ENCODE measurements at regions not wholly inside any gene's neighbourhood (a gene's known extent, or its start where the extent isn't known, plus 50 kb on each side); places are given as distances from the start of the nearest gene placed in this dataset.

DNA sequence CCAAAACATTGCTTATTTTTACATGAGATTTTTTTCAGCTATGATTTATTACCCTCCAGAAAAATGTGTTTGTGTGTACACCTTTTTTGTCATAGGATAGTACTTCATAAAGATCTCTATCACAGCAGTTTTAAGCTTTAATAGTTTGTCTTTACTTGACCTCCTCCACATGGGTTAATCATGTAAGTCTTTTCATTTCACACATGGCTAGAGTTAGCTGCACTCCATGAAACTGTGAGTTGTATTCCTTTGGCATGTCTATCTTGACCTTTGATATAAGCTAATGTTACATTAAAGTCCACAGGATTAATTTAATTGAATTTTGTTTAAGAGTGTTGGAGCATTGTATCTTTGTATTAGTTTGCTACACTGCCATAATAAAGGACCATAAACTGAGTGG is 217.1 kb downstream of the OTOL1 start:
- Histone ChIP-seq H4K20me1 (ENCODE audit: low read length) (no peaks in the 10 kb centered on the region), H3K27me3 (ENCODE audit: low read length) (peaks cover 6% of the 10 kb centered on the region; the same call in 1 of the 2 replicates), H3K36me3 (ENCODE audit: low read depth, low read length) (no peaks in the 10 kb centered on the region), H3K4me3 (ENCODE audit: low read length) (no peak overlapping the region), H3K79me2 (ENCODE audit: low read length) (no peaks in the 10 kb centered on the region), H3K9me2 (replicated peaks; ENCODE audit: low read length) (no peaks in the 10 kb centered on the region), H3K9ac (ENCODE audit: low read length) (no peak overlapping the region), H3F3A (ENCODE audit: low read length, unreplicated experiment) (no peaks in the 10 kb centered on the region), H3K9me3 (ENCODE audit: low read length) (no peaks in the 10 kb centered on the region), H3K4me2 (ENCODE audit: low read length) (no peak overlapping the region), H3K4me1 (ENCODE audit: insufficient read depth, low read length) (no peaks in the 10 kb centered on the region), H2AFZ (ENCODE audit: low read length) (no peak overlapping the region), H3K27ac (ENCODE audit: low read length) (no peak overlapping the region)
- TF ChIP-seq EZH2phosphoT487 (IDR thresholded peaks at IDR 0.05; ENCODE audit: borderline replicate concordance, low read length) (no peak), EZH2 (IDR thresholded peaks at IDR 0.05; ENCODE audit: low read length, unreplicated experiment) (no peak)
- TF ChIP-seq, protein P1, sequence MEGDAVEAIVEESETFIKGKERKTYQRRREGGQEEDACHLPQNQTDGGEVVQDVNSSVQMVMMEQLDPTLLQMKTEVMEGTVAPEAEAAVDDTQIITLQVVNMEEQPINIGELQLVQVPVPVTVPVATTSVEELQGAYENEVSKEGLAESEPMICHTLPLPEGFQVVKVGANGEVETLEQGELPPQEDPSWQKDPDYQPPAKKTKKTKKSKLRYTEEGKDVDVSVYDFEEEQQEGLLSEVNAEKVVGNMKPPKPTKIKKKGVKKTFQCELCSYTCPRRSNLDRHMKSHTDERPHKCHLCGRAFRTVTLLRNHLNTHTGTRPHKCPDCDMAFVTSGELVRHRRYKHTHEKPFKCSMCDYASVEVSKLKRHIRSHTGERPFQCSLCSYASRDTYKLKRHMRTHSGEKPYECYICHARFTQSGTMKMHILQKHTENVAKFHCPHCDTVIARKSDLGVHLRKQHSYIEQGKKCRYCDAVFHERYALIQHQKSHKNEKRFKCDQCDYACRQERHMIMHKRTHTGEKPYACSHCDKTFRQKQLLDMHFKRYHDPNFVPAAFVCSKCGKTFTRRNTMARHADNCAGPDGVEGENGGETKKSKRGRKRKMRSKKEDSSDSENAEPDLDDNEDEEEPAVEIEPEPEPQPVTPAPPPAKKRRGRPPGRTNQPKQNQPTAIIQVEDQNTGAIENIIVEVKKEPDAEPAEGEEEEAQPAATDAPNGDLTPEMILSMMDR (conservative IDR thresholded peaks at IDR 0.05; ENCODE audit: low read depth, low read length): no peak
- intact Hi-C loops (cut with micrococcal nuclease): no loop called here
- POLR2A ChIA-PET (ENCODE audit: unreplicated experiment): no interaction called here
- CTCF ChIA-PET: no interaction called here
- BruUV-seq (replicated peaks): no TSS peak
- DNase-seq (no peak), ATAC-seq (no peak)

DNA sequence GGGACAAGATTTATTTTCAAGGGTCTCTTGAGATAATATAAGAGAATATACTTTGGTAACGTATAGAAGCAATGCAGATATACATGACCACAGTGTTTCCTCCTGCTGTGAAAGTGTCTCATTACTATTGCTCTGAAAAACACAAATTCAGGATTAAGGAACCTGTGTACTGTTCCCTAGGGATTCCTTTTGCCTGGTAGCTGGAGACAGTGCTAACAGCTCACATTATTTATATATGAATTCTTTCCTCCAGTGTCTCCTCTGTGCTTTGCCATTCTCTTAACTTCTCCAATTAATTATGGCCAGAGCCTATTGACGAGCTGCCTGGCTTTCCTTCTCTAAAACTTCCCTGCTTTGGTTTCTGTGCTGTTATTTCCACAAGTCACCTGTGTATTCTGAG is 235.4 kb downstream of the OTOL1 start:
- Histone ChIP-seq H3K79me2 (ENCODE audit: low read length) (no peaks in the 10 kb centered on the region), H3K36me3 (ENCODE audit: low read depth, low read length) (no peaks in the 10 kb centered on the region), H3K4me3 (ENCODE audit: low read length) (no peak overlapping the region), H3K9ac (ENCODE audit: low read length) (no peak overlapping the region), H3K27ac (ENCODE audit: low read length) (no peak overlapping the region), H3K9me2 (replicated peaks; ENCODE audit: low read length) (no peaks in the 10 kb centered on the region), H3F3A (ENCODE audit: low read length, unreplicated experiment) (no peaks in the 10 kb centered on the region), H3K4me2 (ENCODE audit: low read length) (no peak overlapping the region), H2AFZ (ENCODE audit: low read length) (no peak overlapping the region), H3K27me3 (ENCODE audit: low read length) (peaks cover 23% of the 10 kb centered on the region; the same call in 1 of the 2 replicates), H3K9me3 (ENCODE audit: low read length) (no peaks in the 10 kb centered on the region), H3K4me1 (ENCODE audit: insufficient read depth, low read length) (no peaks in the 10 kb centered on the region), H4K20me1 (ENCODE audit: low read length) (no peaks in the 10 kb centered on the region)
- DNase-seq: no peak
- CTCF ChIA-PET: no interaction called here
- no peak for ATAC-seq
- TF ChIP-seq EZH2 (IDR thresholded peaks at IDR 0.05; ENCODE audit: low read length, unreplicated experiment): no peak
- BruUV-seq (replicated peaks): no TSS peak
- intact Hi-C loops (cut with micrococcal nuclease): no loop called here
- POLR2A ChIA-PET (ENCODE audit: unreplicated experiment): no interaction called here

DNA sequence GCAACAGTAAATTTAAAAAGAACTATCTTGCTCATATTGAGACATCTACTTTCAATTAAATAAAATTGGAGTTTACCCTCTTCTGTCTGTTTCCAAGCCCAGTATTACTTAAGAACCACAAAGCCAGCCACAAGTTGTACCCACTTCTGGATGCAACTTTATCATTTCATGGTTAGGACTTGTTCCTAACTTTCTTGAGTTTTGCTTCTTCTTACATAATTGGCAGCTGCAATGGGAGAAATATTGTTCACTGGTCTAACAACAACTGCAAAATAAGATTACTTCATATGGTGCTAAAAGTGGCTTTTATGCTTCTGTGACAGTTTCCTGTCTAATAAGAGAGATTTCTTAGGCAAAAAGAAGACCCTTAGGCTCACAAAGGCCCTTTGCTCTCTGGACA is 240.6 kb downstream of the OTOL1 start:
- no peak overlapping the region for H3K9ac ChIP-seq (ENCODE audit: low read length)
- no peak overlapping the region for H2AFZ ChIP-seq (ENCODE audit: low read length)
- H3K79me2 ChIP-seq (ENCODE audit: low read length): no peaks in the 10 kb centered on the region
- ATAC-seq: no peak
- TF ChIP-seq EZH2 (IDR thresholded peaks at IDR 0.05; ENCODE audit: low read length, unreplicated experiment) (no peak), EZH2phosphoT487 (IDR thresholded peaks at IDR 0.05; ENCODE audit: borderline replicate concordance, low read length) (no peak)
- TF ChIP-seq, protein P1 (conservative IDR thresholded peaks at IDR 0.05; ENCODE audit: low read depth, low read length): no peak
- intact Hi-C loops (cut with micrococcal nuclease): no loop called here
- no peaks in the 10 kb centered on the region for H4K20me1 ChIP-seq (ENCODE audit: low read length)
- no peaks in the 10 kb centered on the region for H3F3A ChIP-seq (ENCODE audit: low read length, unreplicated experiment)
- BruUV-seq (replicated peaks): no TSS peak
- no peak for DNase-seq
- H3K27me3 ChIP-seq (ENCODE audit: low read length): peaks cover 24% of the 10 kb centered on the region; the same call in 1 of the 2 replicates
- H3K9me2 ChIP-seq (replicated peaks; ENCODE audit: low read length): no peaks in the 10 kb centered on the region
- no peaks in the 10 kb centered on the region for H3K9me3 ChIP-seq (ENCODE audit: low read length)
- ChIA-PET POLR2A (ENCODE audit: unreplicated experiment) (no interaction called here), CTCF (no interaction called here)
- H3K36me3 ChIP-seq (ENCODE audit: low read depth, low read length): no peaks in the 10 kb centered on the region
- H3K4me1 ChIP-seq (ENCODE audit: insufficient read depth, low read length): no peaks in the 10 kb centered on the region
- H3K27ac ChIP-seq (ENCODE audit: low read length): no peak overlapping the region
- H3K4me3 ChIP-seq (ENCODE audit: low read length): no peak overlapping the region
- H3K4me2 ChIP-seq (ENCODE audit: low read length): no peak overlapping the region
